HG02840 (cell line): ENCODE measurements at regions not wholly inside any gene's neighbourhood (a gene's known extent, or its start where the extent isn't known, plus 50 kb on each side); places are given as distances from the start of the nearest gene placed in this dataset.

Experiments used
- ATAC-seq: cut with Tn5 transposase; IDR thresholded peaks from one replicate; pipeline ENCODE4 v1.9.1; 2021; ENCODE audit warnings: mild to moderate bottlenecking, moderate library complexity, moderate number of reproducible peaks; ENCODE audit not compliant: unreplicated experiment, low FRiP score

DNA sequence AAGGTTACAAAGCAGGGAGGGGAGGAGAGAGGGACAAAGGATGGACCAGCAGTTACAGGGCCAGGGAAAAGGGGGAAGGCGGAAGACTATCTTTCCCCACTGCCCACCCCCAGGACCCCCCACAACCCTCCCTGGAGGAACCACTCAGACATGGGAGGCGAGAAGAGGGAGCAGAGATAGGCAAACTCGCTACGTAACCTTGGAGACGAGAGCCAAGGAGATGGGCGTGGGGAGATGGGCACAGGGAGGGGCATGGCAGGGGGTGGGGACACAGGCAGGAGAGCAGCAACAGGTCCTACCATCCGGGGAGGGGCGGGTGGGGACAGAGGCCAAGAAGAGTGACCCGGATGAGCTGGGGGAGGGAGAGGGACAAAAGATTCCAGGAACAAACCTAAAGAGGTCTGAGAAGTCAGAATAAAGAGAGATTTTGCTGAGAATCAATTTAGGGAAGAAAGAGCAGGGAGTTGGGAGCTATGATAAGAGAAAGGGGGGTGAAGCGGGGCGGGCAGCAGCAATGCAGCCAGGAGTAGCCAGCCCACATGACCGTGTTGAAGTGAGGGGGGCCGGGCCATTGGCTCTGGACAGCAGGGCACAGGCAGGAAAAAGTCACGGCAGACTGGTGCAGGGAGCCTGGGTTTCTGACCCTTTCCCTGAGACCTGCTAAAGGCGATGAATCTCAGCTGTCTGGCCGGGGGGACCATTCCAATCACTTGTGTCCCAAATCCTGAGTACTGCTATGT, 128.4 kb downstream of the BUD13 start:
- no peak for ATAC-seq

DNA sequence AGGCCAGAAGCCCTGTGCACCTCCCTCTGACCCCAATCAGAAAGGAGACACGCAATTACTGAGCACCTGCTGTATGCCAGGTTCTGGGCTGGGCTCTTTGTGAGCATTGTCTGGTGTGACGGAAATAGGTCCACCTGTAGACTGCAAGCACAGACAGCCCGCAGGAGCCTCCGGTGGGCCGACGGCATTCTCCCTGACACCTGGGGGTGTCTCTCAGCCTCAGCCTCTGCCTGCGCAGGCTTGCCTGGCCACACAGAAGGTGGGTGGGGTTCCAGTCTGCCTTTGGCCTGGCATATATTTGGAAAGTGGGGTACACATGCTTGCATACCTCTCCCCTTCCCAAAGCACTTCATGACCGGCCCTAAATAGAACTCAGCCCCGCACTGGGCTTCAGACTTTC, 129.3 kb downstream of the BUD13 start:
- no peak for ATAC-seq

GRCh38 chr11:116642902-116643301, 129.9 kb downstream of the BUD13 start:
- no peak for ATAC-seq

GRCh38 chr11:116642481-116642880, 130.3 kb downstream of the BUD13 start:
- ATAC-seq: no peak

GRCh38 chr11:116641561-116642045, 131.2 kb downstream of the BUD13 start:
- ATAC-seq: no peak

DNA sequence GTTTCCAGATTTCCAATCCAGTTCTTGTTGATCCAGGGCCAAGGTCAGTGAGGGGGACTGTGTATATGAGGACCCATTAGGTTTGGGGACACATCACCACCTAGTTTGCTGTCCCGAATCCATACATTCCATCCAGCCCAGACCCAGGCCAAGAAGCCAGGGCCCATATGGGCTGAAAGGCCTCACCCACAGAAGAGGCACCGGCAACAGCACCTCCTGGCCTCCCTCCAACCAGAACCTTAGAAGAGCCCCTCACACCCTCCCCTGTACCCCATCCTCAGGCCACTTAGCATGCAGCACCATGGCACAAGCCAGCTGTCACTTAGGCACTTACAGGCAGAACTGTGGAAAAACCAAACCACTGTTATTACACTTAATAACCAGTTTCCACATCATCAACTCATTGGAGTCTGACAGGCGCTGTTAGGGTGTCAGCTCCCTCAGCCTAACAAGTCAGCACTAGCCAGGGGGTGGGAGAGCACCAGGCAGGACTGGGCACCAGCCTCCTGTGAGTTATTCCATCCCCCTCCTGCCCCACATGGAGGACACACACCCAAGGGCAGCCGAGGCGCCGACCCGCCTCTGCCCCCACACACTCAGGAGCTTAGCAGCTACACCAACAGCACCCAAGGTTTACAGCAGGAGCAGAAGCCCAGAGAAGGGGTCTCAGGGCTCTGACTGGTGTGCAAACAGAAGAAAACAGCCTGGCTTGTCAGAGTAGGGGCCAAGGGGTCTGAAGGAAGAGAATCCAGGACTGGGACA, 132.0 kb downstream of the BUD13 start:
- no peak for ATAC-seq

- ATAC-seq: no peak
Measured at GRCh38 chr11:116638463-116638862, 134.3 kb downstream of the BUD13 start.

DNA sequence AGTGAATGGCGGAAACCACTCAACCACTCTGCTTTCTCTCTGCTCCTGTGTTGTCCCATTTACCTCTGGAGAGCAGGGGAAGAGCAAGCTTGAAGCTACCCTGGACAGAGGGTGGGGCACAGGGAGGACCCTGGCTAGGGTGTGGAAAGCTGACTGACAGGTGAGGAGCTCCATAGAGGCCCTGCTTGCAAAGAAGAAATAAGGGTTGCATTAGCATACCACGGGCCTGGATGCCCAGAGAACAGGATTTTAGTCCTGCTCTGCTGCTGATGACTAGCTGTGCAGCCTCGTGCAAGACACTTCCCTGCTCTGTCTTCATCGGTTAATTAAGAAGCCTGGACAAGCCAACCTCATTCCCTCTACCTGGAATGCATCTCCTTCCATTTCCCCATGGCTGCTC, 135.0 kb downstream of the BUD13 start:
- ATAC-seq: no peak

DNA sequence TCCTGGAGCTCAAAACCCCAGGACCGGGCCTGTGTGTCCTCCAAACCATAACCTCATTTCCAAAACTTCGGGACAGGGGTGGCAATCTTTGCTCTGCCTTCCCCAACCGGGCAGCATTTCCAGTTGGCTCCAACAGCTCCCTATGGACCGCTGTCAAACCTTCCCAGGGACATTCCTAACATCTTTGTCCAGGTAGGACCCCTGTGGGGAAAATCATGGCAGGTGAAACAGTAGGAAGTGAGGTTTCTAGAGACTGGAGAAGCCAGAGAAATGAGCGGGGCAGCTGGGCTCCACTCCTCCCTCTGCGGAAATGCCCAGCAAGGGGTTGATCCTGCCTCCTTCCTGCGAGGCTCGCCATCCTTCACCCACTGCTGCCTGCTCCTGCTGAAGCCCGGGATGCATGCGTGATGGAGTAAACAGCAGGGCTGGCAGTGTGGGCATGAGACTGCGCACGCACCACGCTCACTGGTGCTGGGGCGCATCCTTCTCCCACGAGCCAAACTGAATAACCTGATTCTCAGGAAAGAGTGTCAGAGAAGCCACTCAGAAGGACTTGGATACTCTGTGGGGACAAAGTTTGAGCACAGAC, 136.4 kb downstream of the BUD13 start:
- ATAC-seq: no peak

GRCh38 chr11:116631201-116631600, 141.6 kb downstream of the BUD13 start:
- ATAC-seq: no peak

GRCh38 chr11:116618461-116618860, 154.3 kb downstream of the BUD13 start:
- no peak for ATAC-seq

- ATAC-seq: no peak
Measured at GRCh38 chr11:116615211-116615865, 157.4 kb downstream of the BUD13 start.

DNA sequence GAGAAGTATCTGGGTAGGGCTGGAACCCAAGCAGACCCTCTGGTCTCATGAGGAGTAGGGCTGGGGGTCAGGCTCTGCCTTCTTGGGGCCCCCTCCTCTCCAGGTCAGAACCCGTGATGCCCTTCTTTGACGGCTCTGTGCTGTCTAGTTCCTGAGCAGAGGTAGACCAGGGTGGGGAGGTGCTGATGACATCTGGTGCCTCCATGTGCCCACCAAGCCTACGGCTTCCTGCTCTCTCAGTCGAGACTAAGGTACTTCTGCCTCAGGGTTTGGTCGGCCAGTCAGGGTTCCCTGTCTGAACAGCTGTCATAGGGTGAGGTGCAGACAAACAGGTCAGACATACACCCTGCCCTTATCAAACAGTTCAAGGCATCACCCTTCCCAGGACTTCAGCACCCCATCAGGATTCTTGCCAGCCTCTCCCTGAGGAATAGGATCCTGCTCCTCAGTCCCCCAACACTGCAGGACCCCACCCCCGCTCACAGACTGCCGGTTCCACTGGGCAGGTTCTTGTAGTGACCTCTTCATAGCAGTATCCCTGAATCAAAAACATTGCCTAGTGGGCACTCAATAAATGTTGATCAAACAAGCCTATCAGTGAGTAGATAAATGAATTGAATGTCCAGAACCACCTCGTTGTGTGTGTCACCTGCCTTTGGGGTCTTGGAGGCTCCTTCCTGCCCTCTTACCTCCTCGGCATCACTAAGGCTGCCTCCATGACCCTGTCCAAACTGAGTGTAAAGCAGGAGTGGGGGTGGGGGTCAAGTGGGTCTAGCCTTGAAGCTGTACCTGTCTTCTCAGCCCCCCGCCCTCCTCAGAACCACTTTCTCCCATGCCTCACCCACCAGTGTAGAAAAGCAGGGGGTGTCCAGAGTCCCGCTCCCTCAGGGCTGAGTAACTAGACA, 158.2 kb downstream of the BUD13 start:
- ATAC-seq: no peak

GRCh38 chr11:116613206-116613875, 159.4 kb downstream of the BUD13 start:
- no peak for ATAC-seq

DNA sequence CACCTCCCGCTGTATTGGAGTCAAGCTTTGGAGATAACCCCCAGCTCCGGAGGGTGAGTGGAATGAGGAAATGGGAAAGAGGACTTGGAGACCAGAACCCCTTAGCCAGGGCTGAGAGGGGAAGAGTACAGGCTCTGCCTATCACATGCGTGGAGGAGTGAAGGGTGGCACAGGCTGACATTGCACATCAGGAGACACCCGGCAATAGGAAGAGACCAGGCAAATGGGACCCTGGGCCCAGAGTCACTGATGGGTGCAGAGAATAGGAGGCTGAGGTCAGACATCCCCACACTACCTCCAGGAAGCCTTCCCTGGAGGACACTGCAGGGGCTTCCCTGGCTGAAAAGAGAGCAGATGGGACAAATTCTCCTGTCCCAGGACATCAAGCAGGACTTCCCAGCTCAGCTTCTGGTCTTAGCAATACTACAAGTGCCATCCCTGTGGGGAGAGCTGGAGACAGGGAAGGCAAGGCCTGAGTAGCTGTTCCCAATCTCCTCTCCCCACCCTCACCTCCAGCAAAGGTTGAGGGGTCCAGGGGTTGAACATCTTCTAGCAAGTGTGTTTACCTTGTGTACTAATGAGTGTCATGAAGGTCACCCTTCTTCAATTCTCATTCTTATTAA, 160.7 kb downstream of the BUD13 start:
- ATAC-seq: no peak

- ATAC-seq: no peak
Measured at GRCh38 chr11:116610190-116610589, 162.6 kb downstream of the BUD13 start.

GRCh38 chr11:116607027-116607426, 165.8 kb downstream of the BUD13 start:
- ATAC-seq: no peak

GRCh38 chr11:116605543-116606459, 167.0 kb downstream of the BUD13 start:
- ATAC-seq: no peak
